ENCODE measurements at regions not wholly inside any gene's neighbourhood (a gene's known extent, or its start where the extent isn't known, plus 50 kb on each side); places are given as distances from the start of the nearest gene placed in this dataset.

- H3K27ac Mint-ChIP-seq = no peak overlapping the region
- no peak for TF ChIP-seq CTCF (IDR thresholded peaks at IDR 0.05)
- no peak overlapping the region for H3K4me3 Mint-ChIP-seq
- no peaks in the 10 kb centered on the region for H3K4me1 Mint-ChIP-seq (ENCODE audit: low read depth)
- H3K36me3 Mint-ChIP-seq (ENCODE audit: low read depth) = no peaks in the 10 kb centered on the region
- intact Hi-C loops (cut with micrococcal nuclease) = no loop called here
- ATAC-seq = no peak
- peaks cover 2% of the 10 kb centered on the region for H3K9me3 Mint-ChIP-seq
- no peaks in the 10 kb centered on the region for H3K27me3 Mint-ChIP-seq
- no peak for DNase-seq
- ChIA-PET CTCF (interaction anchor here (1.2 kb wide), 1 partner anchor 13 kb away, joined by 3 read pairs; no protein-coding TSS in a partner anchor), POLR2A (no interaction called here)
These were observed 1727.2 kb downstream of the NCAM2 start for GRCh38 chr21:22725436-22725835.

GRCh38 chr21:22728091-22728490 is 1729.9 kb downstream of the NCAM2 start:
- Mint-ChIP-seq H3K4me3 (no peak overlapping the region), H3K27ac (no peak overlapping the region), H3K4me1 (ENCODE audit: low read depth) (no peaks in the 10 kb centered on the region), H3K9me3 (peaks cover 3% of the 10 kb centered on the region), H3K36me3 (ENCODE audit: low read depth) (no peaks in the 10 kb centered on the region), H3K27me3 (no peaks in the 10 kb centered on the region)
- DNase-seq (no peak), ATAC-seq (no peak)
- intact Hi-C loops (cut with micrococcal nuclease) = no loop called here
- ChIA-PET POLR2A (interaction anchor here (0.7 kb wide), 1 partner anchor 28 kb away, joined by 6 read pairs; no protein-coding TSS in a partner anchor), CTCF (no interaction called here)
- no peak for TF ChIP-seq CTCF (IDR thresholded peaks at IDR 0.05)

- H3K27me3 Mint-ChIP-seq = no peaks in the 10 kb centered on the region
- intact Hi-C loops (cut with micrococcal nuclease) = no loop called here
- no peaks in the 10 kb centered on the region for H3K9me3 Mint-ChIP-seq
- no peak overlapping the region for H3K4me3 Mint-ChIP-seq
- no peak for TF ChIP-seq CTCF (IDR thresholded peaks at IDR 0.05)
- no peak for DNase-seq
- no peaks in the 10 kb centered on the region for H3K36me3 Mint-ChIP-seq (ENCODE audit: low read depth)
- ATAC-seq = no peak
- ChIA-PET CTCF (no interaction called here), POLR2A (no interaction called here)
- H3K4me1 Mint-ChIP-seq (ENCODE audit: low read depth) = no peaks in the 10 kb centered on the region
- no peak overlapping the region for H3K27ac Mint-ChIP-seq
These were observed 1744.9 kb downstream of the NCAM2 start for GRCh38 chr21:22743085-22743484.

GRCh38 chr21:22754746-22755145 is 1756.5 kb downstream of the NCAM2 start:
- no peak for ATAC-seq
- H3K9me3 Mint-ChIP-seq = no peaks in the 10 kb centered on the region
- CTCF ChIA-PET = no interaction called here

GRCh38 chr21:22758478-22758877 is 1760.3 kb downstream of the NCAM2 start:
- no peaks in the 10 kb centered on the region for H3K36me3 Mint-ChIP-seq (ENCODE audit: low read depth)
- no peak for DNase-seq

More at GRCh38 chr21:22754746-22755145, 1756.5 kb downstream of the NCAM2 start:
- intact Hi-C loops (cut with micrococcal nuclease) = no loop called here
- Mint-ChIP-seq H3K27me3 (no peaks in the 10 kb centered on the region), H3K36me3 (ENCODE audit: low read depth) (no peaks in the 10 kb centered on the region), H3K27ac (no peak overlapping the region), H3K4me3 (no peak overlapping the region), H3K4me1 (ENCODE audit: low read depth) (peaks cover 2% of the 10 kb centered on the region)
- no peak for TF ChIP-seq CTCF (IDR thresholded peaks at IDR 0.05)
- no peak for DNase-seq
- POLR2A ChIA-PET = no interaction called here

More at GRCh38 chr21:22758478-22758877, 1760.3 kb downstream of the NCAM2 start:
- Mint-ChIP-seq H3K4me1 (ENCODE audit: low read depth) (peaks cover 2% of the 10 kb centered on the region), H3K27ac (no peak overlapping the region), H3K27me3 (no peaks in the 10 kb centered on the region), H3K9me3 (peaks cover 1% of the 10 kb centered on the region), H3K4me3 (no peak overlapping the region)
- TF ChIP-seq CTCF (IDR thresholded peaks at IDR 0.05) = no peak
- peak; percentile 60 for ATAC-seq
- intact Hi-C loops (cut with micrococcal nuclease) = no loop called here
- ChIA-PET CTCF (no interaction called here), POLR2A (no interaction called here)
